Transverse colon (tissue), 4 donors: ENCODE measurements at regions not wholly inside any gene's neighbourhood (a gene's known extent, or its start where the extent isn't known, plus 50 kb on each side); places are given as distances from the start of the nearest gene placed in this dataset.

Source experiments
- DNase-seq: peaks from one replicate; pipeline ENCODE4 v3.0.0-alpha.2; 2019
- H3K27ac ChIP-seq, 4 donors: fragments of 200-600 bp; sonication (generic); 2 replicates each; pipeline ENCODE4 v1.5.1; 2016 to 2018; ENCODE audit warnings: inconsistent platforms in 4 of 4
- H3K27me3 ChIP-seq: fragments of 200-600 bp; sonication (generic); 2 replicates; pipeline ENCODE4 v1.5.1; 2017; ENCODE audit warnings: inconsistent platforms
- H3K36me3 ChIP-seq, 4 donors: fragments of 200-600 bp; sonication (generic); 2 replicates each; pipeline ENCODE4 v1.5.1; 2017 to 2019; ENCODE audit warnings: inconsistent platforms in 4 of 4
- H3K4me1 ChIP-seq, 4 donors: fragments of 200-600 bp; sonication (generic); 2 replicates each; pipeline ENCODE4 v1.5.1; 2017 to 2020; ENCODE audit warnings: inconsistent platforms in 4 of 4
- H3K4me3 ChIP-seq, 4 donors: fragments of 200-600 bp; sonication (generic); 1 replicate in 1 of 4; 2 replicates in 3 of 4; pipeline versions ENCODE4 v1.5.1 to v1.6.1; 2017 to 2019; ENCODE audit warnings: inconsistent platforms in 4 of 4
- H3K9me3 ChIP-seq, 2 donors: fragments of 200-600 bp; sonication (generic); 2 replicates each; pipeline ENCODE4 v1.5.1; 2017 to 2019; ENCODE audit warnings: inconsistent platforms in 2 of 2
- CTCF ChIP-seq, 5 experiments: fragments of 200-600 bp in 3 of 5; fragments of 450-650 bp in 2 of 5; sonication (generic) in 3 of 5; IDR thresholded peaks; 1 replicate in 2 of 5; 2 replicates in 3 of 5; pipeline ENCODE4 v1.5.1; 2016 to 2017; ENCODE audit warnings: antibody characterized with exemption in 5 of 5, inconsistent platforms in 3 of 5, mild to moderate bottlenecking in 2 of 5, moderate library complexity in 1 of 5
- EP300 ChIP-seq: sonication (generic); formaldehyde crosslinking; IDR thresholded peaks from one replicate; pipeline ENCODE4 v1.6.1; 2017; ENCODE audit warnings: antibody characterized with exemption, low read depth
- POLR2A ChIP-seq: fragments of 450-650 bp; IDR thresholded peaks from one replicate; pipeline ENCODE4 v1.6.1; 2016; ENCODE audit warnings: antibody characterized with exemption, mild to moderate bottlenecking, moderate library complexity
- POLR2AphosphoS5 ChIP-seq, 3 donors: sonication (generic); formaldehyde crosslinking; IDR thresholded peaks; one replicate each; pipeline ENCODE4 v1.6.1; 2016; ENCODE audit warnings: antibody characterized with exemption in 3 of 3
- WGBS, 2 donors: methylation state at CpG; one replicate each; pipeline ENCODE4 v1.1.5; 2018; ENCODE audit warnings: low coverage in 1 of 2; 5-methylcytosine and 5-hydroxymethylcytosine counted together
- in situ Hi-C, 4 donors: fragments of 200-750 bp; cut with MboI; loops; one replicate each; pipeline versions ENCODE4 v1.15.0 to v1.15.1; 2017; ENCODE audit warnings: low sequenced_read_pairs in 3 of 4, low pct_ligation_motif_present in 1 of 4, low pct_unique_long_range_greater_than_20kb in 1 of 4
- intact Hi-C: fragments of 100-400 bp; cut with DNase I; formaldehyde crosslinking; loops from one replicate; pipeline ENCODE4 v1.15.1; 2023; ENCODE audit warnings: low total_unique reads

- TF ChIP-seq EP300, result no peak
- TF ChIP-seq CTCF (IDR thresholded peaks at IDR 0.05), result peak; percentile 48 to 69 (median 62)
- no peaks in the 10 kb centered on the region for H3K4me1 ChIP-seq
- H3K9me3 ChIP-seq, result no peaks in the 10 kb centered on the region
- WGBS, 2 donors, result 53 to 62% methylated on average over 2 to 4 of the region's 4 CpGs
- H3K4me3 ChIP-seq, result no peak overlapping the region
- peak; percentile 46 for DNase-seq
- no peak overlapping the region for H3K27ac ChIP-seq
- H3K36me3 ChIP-seq, result no peaks in the 10 kb centered on the region
- in situ Hi-C loops (loop anchor here in 2 of 4 donors (25.0 kb wide), 1 partner anchor 280 kb away; no protein-coding TSS in a partner anchor), intact Hi-C loops (no loop called here)
- peaks cover 6% of the 10 kb centered on the region for H3K27me3 ChIP-seq
Observed at GRCh38 chr18:50507120-50507590, 52.7 kb upstream of the MAPK4 start.

DNA sequence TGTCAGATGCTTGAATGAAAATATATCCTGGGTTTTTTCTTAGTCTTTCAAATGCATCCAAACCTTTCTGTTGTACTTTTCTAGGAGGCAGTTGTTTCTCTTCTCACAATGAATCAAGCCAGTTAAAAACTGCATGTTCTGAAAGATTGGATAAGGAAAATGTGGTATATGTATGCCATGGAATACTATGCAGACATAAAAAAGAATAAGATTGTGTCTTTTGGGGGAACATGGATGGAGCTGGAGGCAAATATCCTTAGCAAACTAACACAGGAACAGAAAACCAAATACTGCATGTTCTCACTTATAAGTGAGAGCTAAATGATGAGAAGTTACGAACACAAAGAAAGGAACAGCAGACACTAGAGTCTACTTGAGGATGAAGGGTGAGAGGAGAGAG, 51.7 kb upstream of the MAPK4 start:
- intact Hi-C loops, result no loop called here
- no peaks in the 10 kb centered on the region for H3K9me3 ChIP-seq
- WGBS, 2 donors, result 94 to 100% methylated on average over 1 of the region's 1 CpG
- no peak for DNase-seq
- in situ Hi-C loops, result loop anchor here in 2 of 4 donors (25.0 kb wide), 1 partner anchor 279 kb away; no protein-coding TSS in a partner anchor
- peaks cover 6% of the 10 kb centered on the region for H3K27me3 ChIP-seq
- no peak overlapping the region for H3K27ac ChIP-seq
- H3K4me1 ChIP-seq, result no peaks in the 10 kb centered on the region
- H3K4me3 ChIP-seq, result no peak overlapping the region
- H3K36me3 ChIP-seq, result no peaks in the 10 kb centered on the region
- no peak for TF ChIP-seq EP300
- TF ChIP-seq CTCF (IDR thresholded peaks at IDR 0.05), result no peak
- TF ChIP-seq POLR2AphosphoS5 (IDR thresholded peaks at IDR 0.05), result no peak
- no peak for TF ChIP-seq POLR2A

DNA sequence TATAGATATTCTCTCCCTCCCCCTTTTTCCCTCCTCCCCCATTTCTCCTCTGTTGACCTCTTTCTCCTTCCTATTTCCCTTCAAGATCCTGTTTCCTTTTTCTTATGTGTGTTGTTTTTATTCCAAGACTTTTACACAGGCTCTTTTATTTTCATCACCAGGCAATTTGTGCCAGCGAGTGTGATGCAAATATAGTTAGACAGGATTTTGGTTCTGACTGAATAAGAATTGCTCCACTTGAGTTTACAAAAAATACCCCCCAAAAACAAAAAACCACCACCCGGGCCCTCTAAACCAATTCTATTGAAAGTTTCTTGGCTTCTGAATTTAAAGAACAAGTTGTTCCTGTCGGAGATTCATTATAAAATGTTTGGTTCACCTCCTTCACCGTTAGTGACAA, 50.9 kb upstream of the MAPK4 start:
- WGBS, 2 donors, result 73 to 74% methylated on average over 4 of the region's 4 CpGs
- Histone ChIP-seq H3K36me3 (no peaks in the 10 kb centered on the region), H3K27ac (no peak overlapping the region), H3K27me3 (peaks cover 6% of the 10 kb centered on the region), H3K4me3 (no peak overlapping the region), H3K9me3 (no peaks in the 10 kb centered on the region), H3K4me1 (no peaks in the 10 kb centered on the region)
- TF ChIP-seq POLR2A (no peak), CTCF (IDR thresholded peaks at IDR 0.05) (no peak), EP300 (no peak), POLR2AphosphoS5 (IDR thresholded peaks at IDR 0.05) (no peak)
- in situ Hi-C loops, result loop anchor here in 2 of 4 donors (25.0 kb wide), 1 partner anchor 278 kb away; no protein-coding TSS in a partner anchor
- DNase-seq, result no peak
- intact Hi-C loops, result no loop called here
